ENCODE measurements at regions not wholly inside any gene's neighbourhood (a gene's known extent, or its start where the extent isn't known, plus 50 kb on each side); places are given as distances from the start of the nearest gene placed in this dataset.

- Histone ChIP-seq H3K4me1 (no peaks in the 10 kb centered on the region), H3K9me3 (no peaks in the 10 kb centered on the region), H3K36me3 (no peaks in the 10 kb centered on the region), H3K27ac (no peak overlapping the region), H3K4me3 (no peak overlapping the region), H3K27me3 (no peaks in the 10 kb centered on the region)
- in situ Hi-C loops (cut with MboI; ENCODE audit: low pct_ligation_motif_present in 1 of 4, low pct_unique_long_range_greater_than_20kb in 1 of 4, low sequenced_read_pairs in 3 of 4) = no loop called here
- TF ChIP-seq CTCF (IDR thresholded peaks at IDR 0.05) (no peak), POLR2A (IDR thresholded peaks at IDR 0.05) (no peak), POLR2AphosphoS5 (IDR thresholded peaks at IDR 0.05) (no peak), EP300 (IDR thresholded peaks at IDR 0.05; ENCODE audit: low read depth) (no peak)
- no peak for DNase-seq
- WGBS, 2 donors (ENCODE audit: low coverage in 1 of 2) = 51 to 67% methylated on average over 5 of the region's 5 CpGs
- intact Hi-C loops (cut with DNase I; ENCODE audit: low total_unique reads) = no loop called here
These were observed 969.6 kb upstream of the PIK3C3 start for GRCh38 chr18:40985436-40985835.

- Histone ChIP-seq H3K4me1 (no peaks in the 10 kb centered on the region), H3K4me3 (no peak overlapping the region), H3K9me3 (no peaks in the 10 kb centered on the region), H3K36me3 (no peaks in the 10 kb centered on the region), H3K27ac (no peak overlapping the region), H3K27me3 (no peaks in the 10 kb centered on the region)
- WGBS, 2 donors (ENCODE audit: low coverage in 1 of 2) = 88% methylated on average over 1 of the region's 1 CpG
- in situ Hi-C loops (cut with MboI; ENCODE audit: low pct_ligation_motif_present in 1 of 4, low pct_unique_long_range_greater_than_20kb in 1 of 4, low sequenced_read_pairs in 3 of 4) (no loop called here), intact Hi-C loops (cut with DNase I; ENCODE audit: low total_unique reads) (no loop called here)
- TF ChIP-seq EP300 (IDR thresholded peaks at IDR 0.05; ENCODE audit: low read depth) (no peak), CTCF (IDR thresholded peaks at IDR 0.05) (no peak), POLR2AphosphoS5 (IDR thresholded peaks at IDR 0.05) (no peak), POLR2A (IDR thresholded peaks at IDR 0.05) (no peak)
- DNase-seq = no peak
These were observed 970.2 kb upstream of the PIK3C3 start for GRCh38 chr18:40984856-40985255.

- in situ Hi-C loops (cut with MboI; ENCODE audit: low pct_ligation_motif_present in 1 of 4, low pct_unique_long_range_greater_than_20kb in 1 of 4, low sequenced_read_pairs in 3 of 4) (no loop called here), intact Hi-C loops (cut with DNase I; ENCODE audit: low total_unique reads) (no loop called here)
- 88 to 100% methylated on average over 1 of the region's 1 CpG for WGBS, 2 donors (ENCODE audit: low coverage in 1 of 2)
These were observed 971.2 kb upstream of the PIK3C3 start for GRCh38 chr18:40983835-40984234.

GRCh38 chr18:40980171-40980570 is 974.9 kb upstream of the PIK3C3 start:
- intact Hi-C loops (cut with DNase I; ENCODE audit: low total_unique reads) = no loop called here
- TF ChIP-seq POLR2AphosphoS5 (IDR thresholded peaks at IDR 0.05) (no peak), POLR2A (IDR thresholded peaks at IDR 0.05) (no peak), CTCF (IDR thresholded peaks at IDR 0.05) (no peak), EP300 (IDR thresholded peaks at IDR 0.05; ENCODE audit: low read depth) (no peak)
- H3K27me3 ChIP-seq = no peaks in the 10 kb centered on the region
- in situ Hi-C loops (cut with MboI; ENCODE audit: low pct_ligation_motif_present in 1 of 4, low pct_unique_long_range_greater_than_20kb in 1 of 4, low sequenced_read_pairs in 3 of 4) = no loop called here
- WGBS, 2 donors (ENCODE audit: low coverage in 1 of 2) = 7 to 11% methylated on average over 2 of the region's 2 CpGs
- DNase-seq = no peak
- H3K9me3 ChIP-seq = no peaks in the 10 kb centered on the region
- H3K27ac ChIP-seq = no peak overlapping the region
- no peaks in the 10 kb centered on the region for H3K4me1 ChIP-seq
- H3K36me3 ChIP-seq = no peaks in the 10 kb centered on the region
- H3K4me3 ChIP-seq = no peak overlapping the region

More at GRCh38 chr18:40983835-40984234, 971.2 kb upstream of the PIK3C3 start:
- no peaks in the 10 kb centered on the region for H3K27me3 ChIP-seq
- no peaks in the 10 kb centered on the region for H3K36me3 ChIP-seq
- no peaks in the 10 kb centered on the region for H3K4me1 ChIP-seq
- no peak for DNase-seq
- no peaks in the 10 kb centered on the region for H3K9me3 ChIP-seq
- H3K4me3 ChIP-seq = no peak overlapping the region
- TF ChIP-seq POLR2A (IDR thresholded peaks at IDR 0.05) = no peak
- no peak for TF ChIP-seq CTCF (IDR thresholded peaks at IDR 0.05)
- no peak for TF ChIP-seq EP300 (IDR thresholded peaks at IDR 0.05; ENCODE audit: low read depth)
- no peak overlapping the region for H3K27ac ChIP-seq
